Stimulated activated CD8-positive, alpha-beta memory T cell treated with anti-CD3 and anti-CD28 coated beads, Interleukin-15, amount 100 ng/mL, for 48 hours (primary cell): ENCODE measurements at regions not wholly inside any gene's neighbourhood (a gene's known extent, or its start where the extent isn't known, plus 50 kb on each side); places are given as distances from the start of the nearest gene placed in this dataset.

ENCODE experiments used
- DNase-seq, 2 donors: peaks; one replicate each; pipeline ENCODE4 v3.0.0-alpha.2; 2020; ENCODE audit warnings: low read depth in 2 of 2

DNA sequence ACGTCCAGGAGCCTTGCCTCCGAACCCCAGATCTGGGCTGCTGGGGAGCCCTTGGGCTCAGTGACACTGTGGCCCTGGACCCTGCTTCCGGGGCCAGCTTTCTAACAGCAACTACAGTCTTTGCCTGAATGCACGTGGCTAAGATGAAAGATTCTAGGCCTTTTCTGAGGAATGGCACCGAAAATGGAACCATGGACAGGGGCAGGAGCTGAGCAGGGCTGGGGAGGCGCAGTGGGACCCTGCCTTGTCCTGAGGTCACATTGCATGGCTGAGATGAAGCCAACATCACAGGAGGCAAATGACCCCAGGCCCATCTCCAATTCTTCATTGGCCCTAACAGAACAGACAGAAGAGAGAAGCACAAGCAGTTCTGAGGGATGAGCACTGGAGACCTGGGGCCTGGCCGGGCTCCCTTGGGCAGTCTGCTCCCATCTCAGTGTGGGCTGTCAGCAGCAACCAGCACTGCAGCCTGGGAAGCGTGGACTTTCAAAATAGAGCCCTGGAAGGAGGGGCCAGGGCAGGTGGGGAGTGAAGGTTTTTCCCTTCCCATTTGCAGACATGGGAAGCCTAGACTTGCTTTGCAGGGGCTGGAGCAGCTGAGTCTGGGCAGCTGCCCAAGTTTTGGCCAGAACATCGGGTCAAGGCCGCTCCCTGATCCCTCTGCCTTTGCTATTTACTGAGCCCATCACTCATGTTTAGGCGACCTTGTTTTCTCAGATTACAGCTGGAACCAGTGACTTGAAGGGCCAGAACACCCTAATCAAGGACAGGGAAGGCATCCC lies 114.4 kb upstream of the TCERG1L start:
- DNase-seq, result no peak

DNA sequence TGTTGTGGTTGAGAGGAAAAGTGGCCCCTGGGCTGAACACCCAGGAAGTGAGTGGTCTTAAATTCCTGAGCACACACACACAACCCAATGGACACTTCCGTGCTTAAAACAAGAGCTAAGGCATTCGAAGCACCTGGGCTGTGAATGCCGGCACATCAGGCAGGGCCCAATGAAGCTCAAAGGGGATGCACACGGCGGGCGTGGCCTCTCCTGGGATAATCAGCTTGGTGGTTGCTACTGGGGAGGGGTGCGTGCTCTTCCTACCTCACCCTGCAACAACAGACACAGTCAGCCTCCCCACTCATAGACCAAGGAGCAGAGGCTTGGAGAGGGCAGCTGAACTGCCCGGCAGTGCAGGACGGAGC lies 115.0 kb upstream of the TCERG1L start:
- DNase-seq, result no peak

DNA sequence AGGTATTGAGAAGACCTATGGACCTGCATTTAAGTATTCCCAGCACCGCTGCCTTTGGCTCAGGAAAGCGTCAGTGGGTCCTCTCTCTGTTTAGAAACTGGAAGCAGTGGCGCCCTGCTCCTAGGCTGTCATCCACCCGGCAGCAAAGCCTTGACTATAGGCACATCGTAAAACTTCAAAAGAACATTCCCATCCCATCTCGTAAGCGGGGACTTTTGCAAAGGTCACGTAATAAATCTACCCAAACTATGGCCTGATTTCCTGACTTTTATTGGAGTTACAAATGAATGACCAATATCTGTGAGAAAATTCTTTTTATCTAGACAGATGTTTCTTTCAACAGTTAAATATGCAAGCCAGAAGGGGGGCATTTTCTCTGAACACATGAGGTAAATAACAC lies 115.8 kb upstream of the TCERG1L start:
- no peak for DNase-seq

DNA sequence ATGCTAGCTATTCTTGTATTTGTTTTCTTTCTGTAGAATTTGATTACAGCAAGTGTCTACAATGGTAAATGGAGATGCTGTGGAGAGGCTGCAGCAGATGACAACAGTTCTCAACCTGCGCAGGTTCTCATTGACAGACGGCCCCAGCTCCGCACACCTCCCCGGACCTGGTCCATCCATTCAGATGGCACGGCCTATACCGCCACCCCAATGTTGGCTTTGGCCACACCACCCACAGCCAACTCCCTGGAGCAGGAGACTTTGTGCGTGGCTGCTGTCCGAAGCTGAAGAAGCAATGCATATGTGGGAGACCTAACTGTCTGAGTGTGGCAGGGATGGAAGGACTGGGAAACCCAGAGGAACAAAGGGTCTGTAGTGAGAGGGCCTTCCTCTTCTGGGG lies 116.4 kb upstream of the TCERG1L start:
- DNase-seq, result no peak

DNA sequence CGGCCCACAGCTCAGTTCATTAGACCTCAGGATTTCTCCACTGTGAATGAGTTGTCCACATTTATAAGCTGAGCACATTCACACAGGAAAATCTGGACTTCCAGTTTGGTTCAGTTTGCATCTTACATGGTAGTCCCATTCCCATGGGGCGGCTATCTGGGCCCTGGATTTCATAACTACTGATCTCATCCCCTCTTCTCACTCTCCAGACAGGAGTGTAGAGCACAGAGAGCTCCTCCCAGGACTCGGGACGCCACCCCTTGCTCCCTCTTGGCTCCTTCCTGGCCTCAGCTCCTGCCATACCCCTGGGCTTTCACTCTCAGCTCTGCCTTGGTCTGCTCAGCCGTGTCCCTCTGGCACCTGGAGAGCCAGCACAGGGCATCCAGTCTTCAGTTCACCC lies 117.6 kb upstream of the TCERG1L start:
- no peak for DNase-seq

DNA sequence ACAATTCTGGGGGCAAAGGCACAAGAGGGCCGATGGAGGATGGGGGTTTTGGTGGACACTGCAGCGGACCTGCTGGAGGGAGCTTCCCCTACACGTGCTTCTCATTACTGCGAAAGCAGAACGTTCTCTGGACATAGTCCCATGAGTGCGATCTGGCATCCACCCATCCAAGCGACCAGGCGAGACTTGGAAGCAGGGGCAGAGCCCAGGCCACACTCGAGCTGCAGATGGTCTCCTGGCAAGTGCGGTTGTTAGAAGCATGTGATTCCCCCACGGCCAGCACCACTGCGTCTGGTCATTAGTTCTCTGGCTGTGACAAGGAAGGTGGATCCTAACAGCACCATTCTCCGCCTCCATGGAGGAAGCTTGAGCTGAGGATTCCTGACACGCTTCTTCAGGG lies 118.4 kb upstream of the TCERG1L start:
- no peak for DNase-seq

DNA sequence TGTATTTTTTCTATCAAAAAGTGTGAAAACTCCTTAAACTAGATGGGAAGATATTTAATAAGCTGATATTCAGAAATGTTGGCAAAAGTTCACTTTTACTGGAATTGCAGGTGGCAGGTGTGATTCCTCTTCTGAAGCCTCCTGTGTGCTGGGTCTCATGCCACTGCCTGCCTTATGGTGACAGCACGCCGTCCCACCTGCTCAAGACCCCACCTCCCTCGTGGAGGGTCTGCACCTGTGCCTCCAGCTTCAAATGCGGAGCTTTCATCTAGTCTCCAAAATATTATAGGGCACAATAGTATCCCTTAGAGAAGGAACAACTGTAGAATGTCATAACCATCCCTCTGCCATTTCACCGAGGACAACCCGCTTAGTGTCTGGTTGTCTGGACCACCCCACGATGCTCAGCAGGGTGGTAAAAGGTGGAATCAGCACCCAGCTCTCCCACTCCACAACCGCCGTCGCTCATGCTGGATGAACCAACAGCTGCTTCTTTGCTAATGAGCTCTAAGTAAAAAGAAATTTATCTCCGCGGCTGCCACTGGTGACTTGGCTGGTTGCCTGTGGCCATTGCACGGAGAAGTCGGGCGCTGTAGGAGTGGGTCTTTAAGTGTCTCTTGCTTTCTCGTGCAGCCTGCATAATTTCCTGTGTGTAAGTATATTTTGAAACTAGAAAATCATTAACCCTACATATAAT lies 119.3 kb upstream of the TCERG1L start:
- DNase-seq, result no peak

DNA sequence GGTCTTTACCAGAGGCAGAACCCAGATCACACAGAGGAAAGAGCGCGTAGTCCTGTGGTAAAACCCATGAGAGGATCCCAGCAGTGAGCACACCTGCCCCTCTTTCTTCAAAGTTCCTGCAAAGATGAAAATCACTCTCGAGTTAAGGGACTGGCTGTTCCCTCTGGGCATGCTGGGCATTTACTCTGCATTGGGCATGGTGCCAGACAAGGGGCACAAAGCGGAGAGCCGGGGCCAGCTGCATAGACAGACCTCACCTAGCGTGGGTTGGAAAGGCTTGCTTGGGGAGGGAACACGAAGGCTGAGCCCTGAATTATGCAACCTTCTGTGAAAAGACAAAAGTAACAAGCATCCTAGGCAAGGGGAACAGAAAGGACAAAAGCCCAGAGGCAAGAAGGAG lies 120.0 kb upstream of the TCERG1L start:
- DNase-seq, result no peak

DNA sequence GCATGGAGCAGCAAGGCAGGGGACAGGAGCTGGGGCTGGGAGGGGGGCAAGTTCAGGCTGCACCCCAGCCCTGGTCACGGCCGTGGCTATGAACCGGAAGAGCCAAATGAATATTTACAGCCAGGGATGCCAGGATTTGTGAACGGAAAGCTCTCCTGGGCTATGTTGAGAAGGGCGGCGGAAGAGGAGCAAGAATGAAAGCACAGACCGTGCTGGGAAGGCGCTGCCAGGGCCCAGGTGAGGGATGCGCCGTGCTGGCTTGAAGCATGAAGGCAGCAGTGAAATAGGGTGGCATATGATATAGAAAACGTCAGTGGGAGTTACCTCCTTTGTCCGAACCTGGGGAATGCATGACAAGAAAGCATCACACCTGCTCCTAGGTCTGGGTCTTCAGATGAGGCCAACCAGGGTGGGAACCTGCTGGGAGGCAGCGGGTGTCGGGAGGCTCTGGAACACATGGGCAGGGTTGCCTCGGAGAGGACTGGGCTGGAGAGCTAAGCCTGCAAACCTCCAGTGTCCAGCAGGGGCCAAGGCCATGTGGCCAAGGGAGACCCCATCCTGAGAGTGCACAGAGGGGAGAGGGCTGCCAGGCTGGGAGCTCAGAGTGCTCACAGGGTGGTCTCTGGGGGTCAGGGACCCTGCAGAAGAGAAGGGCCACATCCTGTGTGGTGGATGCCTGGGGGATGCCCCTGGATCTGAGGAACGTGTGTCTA lies 120.6 kb upstream of the TCERG1L start:
- no peak for DNase-seq

DNA sequence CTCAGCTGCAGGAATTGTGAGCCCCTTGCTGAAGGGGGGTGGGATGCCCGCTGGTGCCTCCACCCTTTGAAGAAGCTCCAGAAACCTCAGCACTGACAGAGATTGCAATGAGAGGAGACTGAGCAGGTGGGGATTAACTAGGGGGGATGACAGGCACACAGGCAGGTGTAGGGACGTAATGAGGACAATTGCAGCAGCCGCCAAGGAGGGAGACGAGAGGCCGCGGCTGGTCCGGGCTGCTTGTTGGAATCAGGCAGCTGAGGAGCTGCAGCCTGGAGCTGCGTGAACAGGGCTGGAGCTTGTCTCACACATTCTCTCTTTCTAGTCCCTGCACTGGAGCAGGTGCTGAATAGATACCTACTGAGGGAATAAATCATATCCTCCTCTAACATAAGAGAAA lies 122.0 kb upstream of the TCERG1L start:
- DNase-seq, result no peak

DNA sequence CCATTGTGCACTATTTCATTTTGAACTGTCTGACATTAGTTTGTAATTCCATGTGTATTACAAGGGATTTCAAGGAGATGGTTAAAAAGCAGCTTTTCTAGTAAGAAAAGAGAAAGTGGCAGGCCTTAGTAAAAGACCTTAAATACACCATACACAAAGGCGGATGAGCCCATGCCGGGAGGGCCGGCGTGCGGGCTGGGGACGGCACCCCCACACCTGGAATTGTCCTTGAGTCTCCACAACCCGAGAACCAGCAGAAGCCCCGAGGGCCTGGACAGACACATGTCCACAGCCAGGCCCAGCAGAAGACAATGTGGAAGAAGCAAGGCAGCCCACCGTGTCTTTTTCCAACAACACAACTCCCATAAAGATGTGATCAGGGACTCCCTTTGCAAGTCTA lies 123.7 kb upstream of the TCERG1L start:
- DNase-seq, result no peak

DNA sequence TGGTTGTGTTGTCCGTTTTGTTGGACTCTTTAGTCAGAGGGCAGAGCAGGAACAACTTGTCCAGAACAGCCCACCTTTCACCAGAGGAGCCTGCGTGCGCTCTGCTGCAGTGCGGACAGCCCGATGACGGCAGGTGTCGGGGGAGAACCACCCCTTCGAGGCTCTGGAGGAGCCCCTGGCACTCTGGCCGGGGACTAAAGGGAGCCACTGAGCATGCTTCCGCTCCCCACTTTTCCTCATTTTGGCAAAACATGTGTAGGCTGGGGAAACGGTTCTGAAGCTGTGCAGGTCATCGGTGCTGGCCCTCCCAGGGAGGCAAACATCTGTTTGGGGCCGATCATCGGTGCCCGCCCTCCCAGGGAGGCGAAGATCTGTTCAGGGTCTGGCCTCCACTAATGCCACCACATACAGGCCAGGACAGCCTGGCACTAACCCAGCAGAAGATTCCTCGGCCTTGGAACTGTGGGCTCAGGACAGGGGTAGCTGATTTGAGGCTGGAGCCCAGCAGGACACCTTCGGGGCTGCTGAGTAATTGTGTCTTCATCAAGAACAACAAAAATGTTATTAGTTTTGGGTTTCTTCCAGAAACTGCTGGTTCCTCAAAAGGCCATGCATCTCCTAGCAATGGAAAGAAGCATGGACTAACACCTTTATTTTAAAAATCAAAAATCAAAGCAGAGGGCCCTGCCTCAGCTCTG lies 124.4 kb upstream of the TCERG1L start:
- DNase-seq, result no peak

DNA sequence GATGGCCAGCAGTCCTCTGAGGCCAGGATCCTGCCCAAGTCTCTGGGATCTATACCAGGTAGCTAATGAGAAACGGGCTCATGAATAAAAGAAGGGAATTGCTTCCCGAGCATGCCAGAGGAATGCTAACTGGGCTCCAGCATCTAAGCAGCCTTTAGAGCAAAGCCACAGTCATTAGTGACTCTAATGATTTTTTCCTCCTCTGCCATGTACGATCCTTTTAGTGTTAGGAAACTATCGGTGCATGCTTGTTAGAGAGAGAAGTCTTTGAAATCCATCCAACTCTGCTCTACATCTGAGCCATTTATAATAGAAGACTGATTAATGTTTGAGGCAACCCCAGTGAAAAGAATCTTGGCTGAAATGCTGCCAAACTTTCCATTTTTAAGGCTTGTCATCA lies 124.9 kb upstream of the TCERG1L start:
- no peak for DNase-seq

DNA sequence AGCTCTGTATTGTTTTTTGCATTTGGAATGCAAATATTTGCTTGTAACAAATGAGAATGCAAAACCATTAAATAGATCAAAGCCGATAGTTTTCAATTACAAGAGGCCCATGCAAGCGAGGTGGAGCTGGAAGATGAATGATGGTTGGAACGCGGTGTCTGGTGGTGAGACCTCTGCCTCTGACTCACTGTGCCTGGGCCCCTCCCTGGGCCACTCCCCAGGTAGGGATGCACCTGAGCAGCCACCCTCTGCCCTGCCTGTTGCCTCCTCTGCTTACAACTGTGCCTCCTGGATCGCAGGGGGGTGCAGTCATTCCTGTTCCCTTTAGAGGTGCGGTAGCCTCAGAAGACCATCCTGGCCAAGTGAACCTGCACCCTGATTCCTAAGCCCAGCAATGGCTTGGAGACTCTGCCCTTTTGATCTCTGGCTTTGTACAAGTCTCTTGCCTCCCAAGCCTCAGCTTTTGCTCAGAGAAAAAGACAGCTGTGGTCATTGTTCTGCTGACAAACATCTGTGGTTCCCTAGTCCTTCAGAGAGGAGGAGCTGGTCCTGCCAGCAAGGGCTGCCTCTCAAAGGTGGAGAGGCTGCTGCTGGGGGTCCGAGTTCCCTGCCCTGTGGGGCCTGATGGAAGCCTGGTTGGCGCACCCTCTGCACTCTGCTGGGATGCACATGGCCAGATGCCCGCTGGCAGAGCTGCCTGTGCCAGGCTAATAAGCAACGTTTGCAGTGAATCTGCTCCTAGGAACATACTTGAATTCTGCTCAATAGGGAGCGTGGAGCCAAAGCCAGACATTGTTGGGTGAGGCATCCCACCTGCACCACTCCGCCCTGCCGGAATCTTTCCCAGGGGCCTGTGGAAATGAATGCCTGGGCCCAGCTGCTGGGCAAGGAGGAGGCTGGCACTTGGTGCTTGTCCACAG lies 126.3 kb upstream of the TCERG1L start:
- no peak for DNase-seq

DNA sequence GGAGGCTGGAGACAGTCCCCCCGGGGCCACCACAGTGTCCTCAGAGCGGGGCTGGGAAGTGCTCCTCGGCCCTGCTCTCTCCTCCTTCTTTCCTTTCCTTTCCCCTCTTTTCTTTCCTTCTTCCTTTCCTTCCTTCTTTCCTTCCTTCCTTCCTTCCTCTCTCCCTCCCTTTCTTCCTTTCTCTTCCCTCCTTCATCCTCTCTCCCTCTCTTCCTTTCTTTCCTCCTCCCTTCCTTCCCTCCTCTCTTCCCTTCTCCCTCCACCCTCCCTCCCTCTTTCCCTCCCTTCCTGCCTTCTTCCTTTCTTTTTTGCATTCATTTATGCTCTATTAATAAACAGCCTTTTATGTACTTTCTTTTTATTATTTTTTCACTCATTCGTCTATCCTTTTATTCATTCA lies 127.1 kb upstream of the TCERG1L start:
- no peak for DNase-seq

DNA sequence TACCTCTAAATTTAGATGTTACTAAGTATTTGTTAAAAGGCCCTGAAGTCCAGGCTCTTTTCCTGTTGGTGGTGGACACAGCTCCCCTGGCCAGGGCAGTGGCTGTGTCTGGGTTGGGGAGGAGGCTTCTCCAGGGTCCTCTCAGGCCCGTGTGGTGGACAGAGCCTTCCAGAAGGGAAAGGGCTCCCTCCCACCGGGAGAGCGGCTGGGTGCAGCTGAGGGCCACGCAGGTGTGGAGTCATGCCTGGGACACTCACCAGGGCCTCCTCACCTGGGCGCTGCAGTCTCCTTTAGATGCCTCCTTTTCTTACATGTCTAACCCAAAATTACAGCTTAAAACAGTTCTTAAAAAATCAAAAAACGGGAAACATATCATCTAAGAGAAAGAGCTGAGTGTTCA lies 128.2 kb upstream of the TCERG1L start:
- no peak for DNase-seq

DNA sequence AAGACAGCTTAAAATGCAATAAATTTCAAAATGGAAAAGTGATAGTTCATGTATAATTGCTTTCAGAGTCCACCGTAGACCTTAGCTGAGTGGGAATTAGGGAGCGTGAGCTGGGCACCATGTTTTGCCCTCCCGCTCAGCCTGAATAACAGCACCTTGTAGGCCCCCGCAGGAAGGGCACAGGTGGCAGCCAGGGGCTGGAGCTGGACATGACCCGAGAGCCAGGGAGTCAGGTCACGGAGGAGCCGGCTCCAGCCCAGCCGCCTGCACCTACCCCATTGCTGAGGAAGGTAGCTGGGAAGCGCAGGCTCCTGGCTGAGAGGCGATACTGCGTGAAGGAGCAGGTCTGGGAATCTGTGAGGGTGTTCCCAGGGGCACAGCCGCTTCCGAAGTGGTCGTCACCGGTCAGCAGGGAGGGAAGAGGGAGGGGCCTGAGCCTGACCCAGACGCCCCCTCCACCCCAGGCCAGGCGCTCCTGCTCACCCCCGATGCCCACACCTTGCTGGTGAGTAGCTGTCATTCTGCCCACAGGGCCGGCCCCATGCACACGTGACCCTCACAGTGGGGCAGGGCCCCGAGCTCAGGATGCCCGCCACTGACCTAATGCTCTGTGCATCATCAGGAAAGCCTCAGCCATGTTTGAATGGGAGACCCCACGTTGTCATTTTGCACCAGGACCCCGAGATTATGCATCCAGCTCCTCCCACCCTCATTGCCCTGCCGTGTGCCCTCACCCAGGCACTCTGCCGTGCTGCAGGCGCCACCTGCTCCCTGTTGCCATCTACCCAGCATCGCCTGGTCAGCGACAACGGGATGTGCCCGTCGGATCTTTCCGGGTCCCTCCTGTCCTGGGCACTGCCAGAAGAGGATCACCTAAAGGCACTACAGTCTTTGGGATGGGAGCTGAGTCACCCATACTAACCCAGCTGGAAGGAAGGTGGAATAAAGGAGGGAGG lies 129.2 kb upstream of the TCERG1L start:
- no peak for DNase-seq

DNA sequence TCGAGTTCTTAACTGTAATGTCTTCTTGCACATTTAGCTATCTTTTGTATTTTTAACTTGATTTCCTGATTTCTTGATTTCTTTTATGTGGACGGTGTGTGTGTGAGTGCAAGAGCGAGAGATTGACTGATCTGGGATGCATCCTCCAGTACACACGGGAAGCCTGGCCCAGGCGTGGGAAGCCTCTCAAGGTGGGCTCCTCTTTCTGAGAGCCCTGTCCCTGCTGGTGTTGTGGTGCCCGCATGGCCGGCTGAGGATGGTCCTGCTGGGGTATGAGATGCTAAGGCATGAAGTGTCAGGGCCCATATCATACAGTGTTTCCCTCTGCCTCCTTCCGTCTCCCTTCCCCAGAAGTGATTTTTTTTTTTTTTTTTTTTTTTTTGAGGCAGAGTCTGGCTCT lies 130.8 kb upstream of the TCERG1L start:
- DNase-seq, result no peak

DNA sequence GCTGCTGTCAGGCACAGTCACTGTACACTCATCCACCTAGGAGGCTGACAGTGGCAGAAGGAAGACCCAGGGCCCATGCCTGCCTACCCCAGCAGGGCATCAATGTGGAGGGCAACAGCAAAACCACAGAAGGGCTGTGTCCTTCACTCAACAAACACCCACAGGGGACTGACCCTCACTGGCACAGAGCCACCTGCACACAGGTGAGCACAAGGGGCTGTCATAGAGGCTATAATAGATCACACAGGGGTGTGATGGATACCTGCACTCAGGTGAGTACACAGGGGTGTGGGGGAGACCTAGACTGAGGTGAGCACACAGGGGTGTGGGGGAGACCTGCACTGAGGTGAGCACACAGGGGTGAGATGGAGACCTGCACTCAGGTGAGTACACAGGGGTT lies 132.8 kb upstream of the TCERG1L start:
- DNase-seq, result no peak

DNA sequence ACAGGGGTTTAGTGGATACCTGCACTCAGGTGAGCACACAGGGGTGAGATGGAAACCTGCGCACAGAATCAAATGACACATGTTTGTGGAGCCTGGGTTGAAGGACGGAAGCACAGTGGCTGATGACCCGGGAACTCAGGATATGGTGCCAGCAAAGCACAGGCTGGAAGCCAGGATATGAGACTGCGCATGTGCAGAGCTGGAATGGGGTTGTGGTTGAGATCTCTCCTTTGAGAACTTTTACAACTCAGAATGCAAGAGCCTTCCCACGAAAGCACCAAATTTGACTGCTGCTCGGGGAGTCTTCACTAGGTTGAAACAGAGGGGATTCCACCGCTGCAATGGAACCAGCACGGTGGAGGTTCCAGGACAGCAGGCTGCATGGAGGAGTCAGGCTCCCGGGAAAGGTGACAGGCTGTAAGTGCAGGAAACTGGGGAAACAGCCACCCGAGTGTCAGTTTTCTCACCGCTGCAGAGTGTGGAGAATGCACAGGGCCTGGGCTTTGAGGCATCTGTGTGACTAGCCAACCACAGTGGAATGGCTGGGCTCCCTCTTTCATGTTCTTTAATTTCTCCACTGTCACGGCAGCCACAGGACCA lies 133.4 kb upstream of the TCERG1L start:
- DNase-seq, result no peak
